Thyroid gland (tissue), 4 donors: ENCODE measurements at regions not wholly inside any gene's neighbourhood (a gene's known extent, or its start where the extent isn't known, plus 50 kb on each side); places are given as distances from the start of the nearest gene placed in this dataset.

Experiments used
- DNase-seq, 2 donors: peaks; one replicate each; pipeline ENCODE4 v3.0.0-alpha.2; 2019
- H3K27ac ChIP-seq, 3 donors: fragments of 200-600 bp; sonication (generic); 1 replicate in 2 of 3; 2 replicates in 1 of 3; pipeline ENCODE4 v1.5.1; 2016 to 2019; ENCODE audit warnings: mild to moderate bottlenecking in 1 of 3, moderate library complexity in 1 of 3
- H3K27me3 ChIP-seq: fragments of 200-600 bp; sonication (generic); one replicate; pipeline ENCODE4 v1.5.1; 2019
- H3K36me3 ChIP-seq, 2 donors: fragments of 200-600 bp; sonication (generic); one replicate each; pipeline ENCODE4 v1.5.1; 2016 to 2019
- H3K4me1 ChIP-seq, 2 donors: fragments of 200-600 bp; sonication (generic); one replicate each; pipeline ENCODE4 v1.5.1; 2017 to 2019
- H3K4me3 ChIP-seq, 3 donors: fragments of 200-600 bp; sonication (generic); replicated peaks in 1 of 3; 1 replicate in 2 of 3; 2 replicates in 1 of 3; pipeline ENCODE4 v1.5.1; 2016; ENCODE audit warnings: mild to moderate bottlenecking in 1 of 3
- H3K9me3 ChIP-seq: fragments of 200-600 bp; sonication (generic); one replicate; pipeline ENCODE4 v1.5.1; 2017
- POLR2A ChIP-seq, 2 donors: fragments of 450-650 bp; IDR thresholded peaks; one replicate each; pipeline ENCODE4 v1.6.1; 2017; ENCODE audit warnings: antibody characterized with exemption in 2 of 2, mild to moderate bottlenecking in 2 of 2, moderate library complexity in 1 of 2
- WGBS, 2 donors: methylation state at CpG; one replicate each; pipeline ENCODE4 v1.1.5; 2017; 5-methylcytosine and 5-hydroxymethylcytosine counted together
- intact Hi-C: fragments of 100-400 bp; cut with DNase I; formaldehyde crosslinking; loops from one replicate; pipeline ENCODE4 v1.15.1; 2023
- TF ChIP-seq, protein P1 (sequence below), 6 experiments: fragments of 200-600 bp in 3 of 6; fragments of 450-650 bp in 3 of 6; sonication (generic) in 3 of 6; IDR thresholded peaks; one replicate each; pipeline ENCODE4 v1.5.1; 2016 to 2019; ENCODE audit warnings: antibody characterized with exemption in 6 of 6, mild to moderate bottlenecking in 2 of 6, inconsistent platforms in 1 of 6, moderate library complexity in 1 of 6

DNA sequence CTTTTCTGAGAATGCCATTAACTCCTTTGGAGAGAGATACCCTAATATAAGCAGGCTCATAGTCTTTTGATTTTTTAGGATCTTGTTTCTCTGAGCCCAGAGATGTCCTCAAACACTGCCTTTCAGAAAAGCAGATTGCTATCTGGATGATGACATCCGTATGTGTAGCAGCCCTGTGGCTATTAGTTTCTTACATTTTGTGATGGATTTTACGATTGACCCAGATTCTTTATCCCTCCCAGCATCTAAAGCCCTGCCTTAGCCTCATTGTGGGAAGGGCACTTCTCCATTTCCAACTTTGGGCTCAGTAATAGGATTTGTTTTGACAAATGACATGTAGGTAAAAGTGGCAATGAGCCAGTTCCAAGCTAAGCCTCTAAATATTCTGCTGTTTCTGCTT lies 300.3 kb downstream of the TTLL7 start:
- Histone ChIP-seq H3K4me3 (no peak overlapping the region), H3K27me3 (no peaks in the 10 kb centered on the region), H3K36me3 (no peaks in the 10 kb centered on the region), H3K27ac (no peak overlapping the region), H3K9me3 (no peaks in the 10 kb centered on the region), H3K4me1 (peaks cover 0 to 3% of the 10 kb centered on the region in 2 donors)
- WGBS, 2 donors: 88 to 92% methylated on average over 2 of the region's 2 CpGs
- no peak for DNase-seq
- no peak for TF ChIP-seq POLR2A (IDR thresholded peaks at IDR 0.05)
- intact Hi-C loops: no loop called here

DNA sequence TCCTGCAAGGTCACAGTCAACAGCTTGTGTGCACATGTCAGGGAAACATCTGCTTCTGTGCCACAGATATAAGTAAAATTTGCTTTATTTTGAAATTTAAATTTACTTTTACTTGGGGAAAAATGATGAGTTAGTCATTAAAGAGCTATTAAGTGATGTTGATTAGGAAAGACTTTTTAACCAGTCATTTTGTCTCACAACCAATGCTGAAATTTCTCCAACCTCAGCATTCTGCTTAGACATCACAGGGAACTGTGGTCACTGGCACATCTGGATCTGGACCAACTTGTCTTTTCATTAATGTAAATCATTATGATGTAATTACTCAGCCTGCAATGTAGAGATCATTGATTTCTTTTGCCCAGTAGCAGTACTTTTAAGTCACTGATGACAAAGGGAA lies 301.0 kb downstream of the TTLL7 start:
- H3K36me3 ChIP-seq: no peaks in the 10 kb centered on the region
- intact Hi-C loops: no loop called here
- no peak for TF ChIP-seq POLR2A (IDR thresholded peaks at IDR 0.05)
- TF ChIP-seq, protein P1, sequence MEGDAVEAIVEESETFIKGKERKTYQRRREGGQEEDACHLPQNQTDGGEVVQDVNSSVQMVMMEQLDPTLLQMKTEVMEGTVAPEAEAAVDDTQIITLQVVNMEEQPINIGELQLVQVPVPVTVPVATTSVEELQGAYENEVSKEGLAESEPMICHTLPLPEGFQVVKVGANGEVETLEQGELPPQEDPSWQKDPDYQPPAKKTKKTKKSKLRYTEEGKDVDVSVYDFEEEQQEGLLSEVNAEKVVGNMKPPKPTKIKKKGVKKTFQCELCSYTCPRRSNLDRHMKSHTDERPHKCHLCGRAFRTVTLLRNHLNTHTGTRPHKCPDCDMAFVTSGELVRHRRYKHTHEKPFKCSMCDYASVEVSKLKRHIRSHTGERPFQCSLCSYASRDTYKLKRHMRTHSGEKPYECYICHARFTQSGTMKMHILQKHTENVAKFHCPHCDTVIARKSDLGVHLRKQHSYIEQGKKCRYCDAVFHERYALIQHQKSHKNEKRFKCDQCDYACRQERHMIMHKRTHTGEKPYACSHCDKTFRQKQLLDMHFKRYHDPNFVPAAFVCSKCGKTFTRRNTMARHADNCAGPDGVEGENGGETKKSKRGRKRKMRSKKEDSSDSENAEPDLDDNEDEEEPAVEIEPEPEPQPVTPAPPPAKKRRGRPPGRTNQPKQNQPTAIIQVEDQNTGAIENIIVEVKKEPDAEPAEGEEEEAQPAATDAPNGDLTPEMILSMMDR (IDR thresholded peaks at IDR 0.05): no peak
- H3K27ac ChIP-seq: no peak overlapping the region
- no peaks in the 10 kb centered on the region for H3K27me3 ChIP-seq
- no peaks in the 10 kb centered on the region for H3K9me3 ChIP-seq
- no peak for DNase-seq
- peaks cover 3 to 7% of the 10 kb centered on the region in 2 donors for H3K4me1 ChIP-seq
- H3K4me3 ChIP-seq: no peak overlapping the region

DNA sequence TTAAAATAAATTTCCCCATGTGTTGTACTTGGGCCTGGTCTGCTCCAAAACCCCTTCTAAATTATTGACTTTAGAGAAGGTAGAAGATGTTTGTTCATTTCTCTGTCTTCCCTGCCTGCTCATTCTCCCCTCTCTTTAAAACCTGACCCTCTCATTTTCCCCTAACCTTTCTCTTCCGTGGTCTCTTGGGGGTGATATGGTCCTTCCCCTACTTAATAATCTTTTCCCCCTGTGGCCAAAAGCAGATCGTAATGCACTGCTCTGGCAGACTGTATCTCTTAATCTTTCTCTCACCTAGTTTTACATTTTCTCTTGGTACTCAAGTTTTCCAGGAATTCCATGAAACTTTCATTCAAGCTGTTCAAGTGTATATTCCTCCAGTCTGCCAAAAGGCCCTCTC lies 301.7 kb downstream of the TTLL7 start:
- no peak overlapping the region for H3K4me3 ChIP-seq
- no peak for DNase-seq
- no peaks in the 10 kb centered on the region for H3K36me3 ChIP-seq
- no peaks in the 10 kb centered on the region for H3K9me3 ChIP-seq
- 77 to 84% methylated on average over 2 of the region's 2 CpGs for WGBS, 2 donors
- TF ChIP-seq POLR2A (IDR thresholded peaks at IDR 0.05): no peak
- TF ChIP-seq, protein P1 (IDR thresholded peaks at IDR 0.05): no peak
- peaks cover 3 to 8% of the 10 kb centered on the region in 2 donors for H3K4me1 ChIP-seq
- no peaks in the 10 kb centered on the region for H3K27me3 ChIP-seq
- no peak overlapping the region for H3K27ac ChIP-seq
- intact Hi-C loops: no loop called here

DNA sequence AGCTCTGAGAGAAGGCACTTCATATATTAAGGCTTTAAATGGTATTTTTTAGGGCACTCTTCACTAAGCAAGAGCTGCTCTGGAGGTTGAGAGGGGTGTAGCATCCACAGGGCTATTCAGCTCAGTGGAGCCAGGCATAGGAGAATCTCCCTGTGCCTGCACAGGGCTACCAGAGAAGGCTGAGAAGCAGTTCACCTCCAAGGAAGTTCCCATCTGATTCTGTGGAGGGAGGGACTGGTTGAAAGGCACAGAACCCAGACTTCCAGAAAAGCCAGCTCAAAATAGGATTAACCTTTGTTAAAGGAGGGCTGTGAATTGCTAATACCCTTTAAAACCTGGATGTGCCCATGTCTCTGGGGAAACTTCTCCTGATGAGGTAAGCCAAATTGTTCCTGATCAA lies 304.5 kb downstream of the TTLL7 start:
- intact Hi-C loops: no loop called here
- no peaks in the 10 kb centered on the region for H3K36me3 ChIP-seq
- DNase-seq: no peak

DNA sequence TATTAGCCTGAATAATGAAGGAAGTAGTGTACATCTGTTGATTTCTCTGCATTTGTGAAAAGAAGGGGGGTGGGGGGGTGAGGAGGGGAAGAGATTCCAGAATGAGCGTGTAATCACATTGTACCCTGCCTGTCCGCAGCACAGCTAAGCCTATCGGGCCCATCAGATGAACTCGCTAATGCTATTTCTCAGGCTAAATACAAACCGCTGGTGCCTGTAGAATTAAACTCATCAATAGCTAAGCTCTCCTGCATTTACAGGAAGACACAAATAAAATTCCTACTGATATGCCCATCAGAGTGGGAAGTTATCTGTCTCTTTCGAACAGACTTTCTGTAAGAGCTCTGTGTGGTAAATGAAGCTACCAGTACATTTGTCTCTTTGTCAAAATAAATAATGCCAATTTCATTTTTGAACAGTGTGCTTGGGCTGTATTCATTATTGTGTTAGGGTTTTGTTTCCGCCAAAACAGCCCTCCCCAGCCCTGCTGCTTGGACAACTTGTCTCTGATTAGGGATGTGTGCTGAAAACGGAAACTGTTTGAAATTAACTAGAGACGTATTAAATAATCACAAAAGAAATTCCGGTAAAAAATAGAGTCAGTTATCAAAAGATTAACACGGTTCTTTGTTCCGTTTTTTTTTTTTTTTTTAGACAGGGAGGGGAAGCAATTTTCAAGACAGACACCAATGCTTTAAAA lies 305.4 kb downstream of the TTLL7 start:
- Histone ChIP-seq H3K4me3 (no peak overlapping the region), H3K27ac (no peak overlapping the region), H3K9me3 (no peaks in the 10 kb centered on the region), H3K36me3 (no peaks in the 10 kb centered on the region), H3K4me1 (peaks cover 3 to 8% of the 10 kb centered on the region in 2 donors), H3K27me3 (no peaks in the 10 kb centered on the region)
- TF ChIP-seq POLR2A (IDR thresholded peaks at IDR 0.05): no peak
- TF ChIP-seq, protein P1 (IDR thresholded peaks at IDR 0.05): no peak
- intact Hi-C loops: no loop called here
- no peak for DNase-seq
- WGBS, 2 donors: 60 to 72% methylated on average over 12 of the region's 12 CpGs

More for the DNA sequence above, 304.5 kb downstream of the TTLL7 start:
- TF ChIP-seq, protein P1 (IDR thresholded peaks at IDR 0.05): no peak
- no peak for TF ChIP-seq POLR2A (IDR thresholded peaks at IDR 0.05)
- Histone ChIP-seq H3K27me3 (no peaks in the 10 kb centered on the region), H3K4me1 (peaks cover 3 to 8% of the 10 kb centered on the region in 2 donors), H3K27ac (no peak overlapping the region), H3K9me3 (no peaks in the 10 kb centered on the region), H3K4me3 (no peak overlapping the region)
